T-helper 17 cell (primary cell): ENCODE measurements at regions not wholly inside any gene's neighbourhood (a gene's known extent, or its start where the extent isn't known, plus 50 kb on each side); places are given as distances from the start of the nearest gene placed in this dataset.

Experiments used
- ATAC-seq: fragments of 150-1000 bp; cut with Tn5 transposase; 2 replicates; pipeline ENCODE4 v1.10.0; 2021; ENCODE audit warnings: mild to moderate bottlenecking, moderate library complexity
- DNase-seq, 3 donors: peaks; one replicate each; pipeline versions ENCODE4 v3.0.0 to v3.0.0-alpha.2; 2020 to 2021
- H3K9me3 ChIP-seq: one replicate; pipeline ENCODE4 v1.7.0; 2013; ENCODE audit warnings: low read length, mild to moderate bottlenecking; ENCODE audit not compliant: control insufficient read depth, poor library complexity, severe bottlenecking
- H3K27ac Mint-ChIP-seq: one replicate; pipeline ENCODE4 v1.8.0; 2022; ENCODE audit warnings: mild to moderate bottlenecking, moderate library complexity, mixed read lengths
- H3K27me3 Mint-ChIP-seq: one replicate; pipeline ENCODE4 v1.8.0; 2022; ENCODE audit warnings: mixed read lengths
- H3K36me3 Mint-ChIP-seq: one replicate; pipeline ENCODE4 v1.8.0; 2022; ENCODE audit warnings: low read depth, mixed read lengths
- H3K4me1 Mint-ChIP-seq: one replicate; pipeline ENCODE4 v1.8.0; 2022; ENCODE audit warnings: mild to moderate bottlenecking, mixed read lengths
- H3K4me3 Mint-ChIP-seq: one replicate; pipeline ENCODE4 v1.8.0; 2022; ENCODE audit warnings: mild to moderate bottlenecking, moderate library complexity, mixed read lengths

GRCh38 chr11:122183933-122184332 is 67.9 kb upstream of the BLID start:
- Mint-ChIP-seq H3K36me3 (no peaks in the 10 kb centered on the region), H3K27me3 (peaks cover 6% of the 10 kb centered on the region), H3K27ac (no peak overlapping the region), H3K4me1 (no peaks in the 10 kb centered on the region), H3K4me3 (no peak overlapping the region)
- ATAC-seq (no peak), DNase-seq (no peak)
- H3K9me3 ChIP-seq, result no peaks in the 10 kb centered on the region

GRCh38 chr11:122181893-122182292 is 65.9 kb upstream of the BLID start:
- no peaks in the 10 kb centered on the region for H3K9me3 ChIP-seq
- Mint-ChIP-seq H3K4me1 (no peaks in the 10 kb centered on the region), H3K27me3 (no peaks in the 10 kb centered on the region), H3K4me3 (no peak overlapping the region), H3K36me3 (no peaks in the 10 kb centered on the region), H3K27ac (no peak overlapping the region)
- ATAC-seq (no peak), DNase-seq (no peak)

- H3K4me3 Mint-ChIP-seq, result no peak overlapping the region
Observed at GRCh38 chr11:122181372-122181771, 65.4 kb upstream of the BLID start.

GRCh38 chr11:122179961-122180834 is 64.2 kb upstream of the BLID start:
- H3K27ac Mint-ChIP-seq, result no peak overlapping the region
- no peaks in the 10 kb centered on the region for H3K27me3 Mint-ChIP-seq
- no peak for DNase-seq
- H3K36me3 Mint-ChIP-seq, result no peaks in the 10 kb centered on the region
- no peak for ATAC-seq
- H3K4me3 Mint-ChIP-seq, result no peak overlapping the region
- no peaks in the 10 kb centered on the region for H3K4me1 Mint-ChIP-seq
- H3K9me3 ChIP-seq, result no peaks in the 10 kb centered on the region

More at GRCh38 chr11:122181372-122181771, 65.4 kb upstream of the BLID start:
- no peaks in the 10 kb centered on the region for H3K9me3 ChIP-seq
- Mint-ChIP-seq H3K27ac (no peak overlapping the region), H3K4me1 (no peaks in the 10 kb centered on the region), H3K36me3 (no peaks in the 10 kb centered on the region), H3K27me3 (no peaks in the 10 kb centered on the region)
- ATAC-seq, result no peak
- DNase-seq, result no peak

GRCh38 chr11:122178795-122179194 is 62.8 kb upstream of the BLID start:
- H3K27ac Mint-ChIP-seq, result no peak overlapping the region

GRCh38 chr11:122177238-122177637 is 61.2 kb upstream of the BLID start:
- Mint-ChIP-seq H3K4me3 (no peak overlapping the region), H3K4me1 (no peaks in the 10 kb centered on the region), H3K27ac (no peak overlapping the region), H3K27me3 (no peaks in the 10 kb centered on the region), H3K36me3 (peaks cover 2% of the 10 kb centered on the region)
- DNase-seq (no peak), ATAC-seq (no peak)
- H3K9me3 ChIP-seq, result no peaks in the 10 kb centered on the region

More at GRCh38 chr11:122178795-122179194, 62.8 kb upstream of the BLID start:
- ATAC-seq (no peak), DNase-seq (no peak)
- Mint-ChIP-seq H3K4me1 (no peaks in the 10 kb centered on the region), H3K27me3 (no peaks in the 10 kb centered on the region), H3K36me3 (peaks cover 2% of the 10 kb centered on the region), H3K4me3 (no peak overlapping the region)
- H3K9me3 ChIP-seq, result no peaks in the 10 kb centered on the region

GRCh38 chr11:122176651-122177050 is 60.6 kb upstream of the BLID start:
- Mint-ChIP-seq H3K4me3 (no peak overlapping the region), H3K36me3 (peaks cover 2% of the 10 kb centered on the region), H3K27me3 (no peaks in the 10 kb centered on the region), H3K27ac (no peak overlapping the region), H3K4me1 (no peaks in the 10 kb centered on the region)
- DNase-seq (no peak), ATAC-seq (no peak)
- no peaks in the 10 kb centered on the region for H3K9me3 ChIP-seq

GRCh38 chr11:122175306-122175705 is 59.3 kb upstream of the BLID start:
- ATAC-seq, result no peak

GRCh38 chr11:122173587-122173986 is 57.6 kb upstream of the BLID start:
- ATAC-seq (no peak), DNase-seq (no peak)
- no peaks in the 10 kb centered on the region for H3K4me1 Mint-ChIP-seq
- no peaks in the 10 kb centered on the region for H3K9me3 ChIP-seq
- H3K36me3 Mint-ChIP-seq, result peaks cover 2% of the 10 kb centered on the region
- H3K4me3 Mint-ChIP-seq, result no peak overlapping the region
- H3K27ac Mint-ChIP-seq, result no peak overlapping the region
- no peaks in the 10 kb centered on the region for H3K27me3 Mint-ChIP-seq

More at GRCh38 chr11:122175306-122175705, 59.3 kb upstream of the BLID start:
- no peak for DNase-seq
- no peaks in the 10 kb centered on the region for H3K9me3 ChIP-seq
- no peaks in the 10 kb centered on the region for H3K27me3 Mint-ChIP-seq
- no peaks in the 10 kb centered on the region for H3K4me1 Mint-ChIP-seq
- H3K27ac Mint-ChIP-seq, result no peak overlapping the region
- peaks cover 2% of the 10 kb centered on the region for H3K36me3 Mint-ChIP-seq
- H3K4me3 Mint-ChIP-seq, result no peak overlapping the region

GRCh38 chr11:122173074-122173450 is 57.0 kb upstream of the BLID start:
- DNase-seq (no peak), ATAC-seq (no peak)
- Mint-ChIP-seq H3K4me1 (no peaks in the 10 kb centered on the region), H3K27me3 (no peaks in the 10 kb centered on the region), H3K36me3 (peaks cover 2% of the 10 kb centered on the region), H3K27ac (no peak overlapping the region), H3K4me3 (no peak overlapping the region)
- no peaks in the 10 kb centered on the region for H3K9me3 ChIP-seq

GRCh38 chr11:122172352-122173073 is 56.5 kb upstream of the BLID start:
- Mint-ChIP-seq H3K4me1 (no peaks in the 10 kb centered on the region), H3K4me3 (no peak overlapping the region), H3K27me3 (no peaks in the 10 kb centered on the region), H3K27ac (no peak overlapping the region), H3K36me3 (peaks cover 2% of the 10 kb centered on the region)
- no peak for DNase-seq
- no peaks in the 10 kb centered on the region for H3K9me3 ChIP-seq
- ATAC-seq, result no peak

GRCh38 chr11:122170815-122171475 is 54.9 kb upstream of the BLID start:
- Mint-ChIP-seq H3K4me1 (no peaks in the 10 kb centered on the region), H3K4me3 (no peak overlapping the region)
- no peak for DNase-seq

GRCh38 chr11:122168218-122168617 is 52.2 kb upstream of the BLID start:
- Mint-ChIP-seq H3K36me3 (no peaks in the 10 kb centered on the region), H3K4me3 (no peak overlapping the region), H3K4me1 (no peaks in the 10 kb centered on the region), H3K27me3 (peaks cover 28% of the 10 kb centered on the region), H3K27ac (no peak overlapping the region)
- H3K9me3 ChIP-seq, result no peaks in the 10 kb centered on the region
- DNase-seq, result no peak
- ATAC-seq, result no peak

More at GRCh38 chr11:122170815-122171475, 54.9 kb upstream of the BLID start:
- peaks cover 2% of the 10 kb centered on the region for H3K36me3 Mint-ChIP-seq
- no peaks in the 10 kb centered on the region for H3K9me3 ChIP-seq
- no peak for ATAC-seq
- peaks cover 6% of the 10 kb centered on the region for H3K27me3 Mint-ChIP-seq
- no peak overlapping the region for H3K27ac Mint-ChIP-seq
